ENCODE measurements at regions not wholly inside any gene's neighbourhood (a gene's known extent, or its start where the extent isn't known, plus 50 kb on each side); places are given as distances from the start of the nearest gene placed in this dataset.

DNA sequence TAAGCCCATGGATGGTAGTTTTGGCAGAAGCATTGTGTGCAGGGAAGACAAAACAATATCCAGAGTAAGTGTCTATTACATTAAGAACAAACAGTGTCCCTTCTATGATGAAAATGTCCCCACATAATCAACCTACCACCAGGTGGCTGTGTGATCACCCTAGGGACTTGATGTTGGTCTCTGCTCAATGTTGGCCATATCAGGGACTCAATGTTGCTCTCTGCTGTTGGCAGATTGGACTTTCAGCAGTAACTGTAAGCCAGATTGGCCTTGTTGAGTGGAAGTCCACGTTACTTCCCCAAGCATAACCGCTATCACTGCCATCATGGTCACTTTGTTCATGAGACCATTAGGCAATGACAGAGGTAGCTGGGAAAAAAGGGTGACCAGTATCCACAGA lies 52.8 kb upstream of the PRSS3 start:
- ChIA-PET POLR2A (no interaction called here), CTCF (no interaction called here)
- ATAC-seq (no peak), DNase-seq (no peak)
- Mint-ChIP-seq H3K4me3 (no peak overlapping the region), H3K27ac (no peak overlapping the region), H3K9me3 (peaks cover 8% of the 10 kb centered on the region), H3K4me1 (ENCODE audit: low read depth) (no peaks in the 10 kb centered on the region), H3K27me3 (peaks cover 7% of the 10 kb centered on the region), H3K36me3 (ENCODE audit: low read depth) (no peaks in the 10 kb centered on the region)
- TF ChIP-seq, protein P1, sequence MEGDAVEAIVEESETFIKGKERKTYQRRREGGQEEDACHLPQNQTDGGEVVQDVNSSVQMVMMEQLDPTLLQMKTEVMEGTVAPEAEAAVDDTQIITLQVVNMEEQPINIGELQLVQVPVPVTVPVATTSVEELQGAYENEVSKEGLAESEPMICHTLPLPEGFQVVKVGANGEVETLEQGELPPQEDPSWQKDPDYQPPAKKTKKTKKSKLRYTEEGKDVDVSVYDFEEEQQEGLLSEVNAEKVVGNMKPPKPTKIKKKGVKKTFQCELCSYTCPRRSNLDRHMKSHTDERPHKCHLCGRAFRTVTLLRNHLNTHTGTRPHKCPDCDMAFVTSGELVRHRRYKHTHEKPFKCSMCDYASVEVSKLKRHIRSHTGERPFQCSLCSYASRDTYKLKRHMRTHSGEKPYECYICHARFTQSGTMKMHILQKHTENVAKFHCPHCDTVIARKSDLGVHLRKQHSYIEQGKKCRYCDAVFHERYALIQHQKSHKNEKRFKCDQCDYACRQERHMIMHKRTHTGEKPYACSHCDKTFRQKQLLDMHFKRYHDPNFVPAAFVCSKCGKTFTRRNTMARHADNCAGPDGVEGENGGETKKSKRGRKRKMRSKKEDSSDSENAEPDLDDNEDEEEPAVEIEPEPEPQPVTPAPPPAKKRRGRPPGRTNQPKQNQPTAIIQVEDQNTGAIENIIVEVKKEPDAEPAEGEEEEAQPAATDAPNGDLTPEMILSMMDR (IDR thresholded peaks at IDR 0.05), result no peak
- intact Hi-C loops (cut with micrococcal nuclease), result loop anchor here (5.0 kb wide), 1 partner anchor 35 kb away; no protein-coding TSS in a partner anchor
